RWPE2 (cell line): ENCODE measurements at regions not wholly inside any gene's neighbourhood (a gene's known extent, or its start where the extent isn't known, plus 50 kb on each side); places are given as distances from the start of the nearest gene placed in this dataset.

Experiments
- ATAC-seq: fragments of 200-7000 bp; cut with Tn5 transposase; 3 replicates; pipeline ENCODE4 v1.9.1; 2021; ENCODE audit warnings: low read depth
- DNase-seq: peaks from one replicate; pipeline ENCODE4 v3.0.0-alpha.2; 2020; ENCODE audit warnings: low spot score
- H3K27ac ChIP-seq: fragments of 450-650 bp; 2 replicates; pipeline ENCODE4 v1.5.1; 2017; ENCODE audit warnings: mild to moderate bottlenecking; ENCODE audit not compliant: poor library complexity, severe bottlenecking
- H3K27me3 ChIP-seq: fragments of 250-450 bp; sonication (Bioruptor Pico); 2 replicates; pipeline ENCODE4 v1.5.1; 2021; ENCODE audit warnings: mild to moderate bottlenecking, moderate library complexity; ENCODE audit not compliant: insufficient read depth, poor library complexity, severe bottlenecking
- H3K36me3 ChIP-seq: fragments of 250-450 bp; sonication (Bioruptor Pico); 2 replicates; pipeline ENCODE4 v1.5.1; 2020; ENCODE audit warnings: low read depth, mild to moderate bottlenecking, moderate library complexity
- H3K4me1 ChIP-seq: fragments of 250-450 bp; sonication (Bioruptor Pico); 2 replicates; pipeline ENCODE4 v1.5.1; 2021; ENCODE audit warnings: mild to moderate bottlenecking, moderate library complexity; ENCODE audit not compliant: insufficient read depth, poor library complexity, severe bottlenecking
- H3K4me3 ChIP-seq: fragments of 250-450 bp; sonication (Bioruptor Pico); 2 replicates; pipeline ENCODE4 v1.5.1; 2021; ENCODE audit warnings: mild to moderate bottlenecking, moderate library complexity; ENCODE audit not compliant: severe bottlenecking
- H3K9me3 ChIP-seq: fragments of 250-450 bp; sonication (Bioruptor Pico); 2 replicates; pipeline ENCODE4 v1.5.1; 2021; ENCODE audit warnings: mild to moderate bottlenecking, moderate library complexity; ENCODE audit not compliant: severe bottlenecking
- CTCF ChIP-seq: fragments of 450-650 bp; IDR thresholded peaks from one replicate; pipeline ENCODE4 v1.5.1; 2017; ENCODE audit warnings: mild to moderate bottlenecking, moderate library complexity; ENCODE audit not compliant: poor library complexity, severe bottlenecking

DNA sequence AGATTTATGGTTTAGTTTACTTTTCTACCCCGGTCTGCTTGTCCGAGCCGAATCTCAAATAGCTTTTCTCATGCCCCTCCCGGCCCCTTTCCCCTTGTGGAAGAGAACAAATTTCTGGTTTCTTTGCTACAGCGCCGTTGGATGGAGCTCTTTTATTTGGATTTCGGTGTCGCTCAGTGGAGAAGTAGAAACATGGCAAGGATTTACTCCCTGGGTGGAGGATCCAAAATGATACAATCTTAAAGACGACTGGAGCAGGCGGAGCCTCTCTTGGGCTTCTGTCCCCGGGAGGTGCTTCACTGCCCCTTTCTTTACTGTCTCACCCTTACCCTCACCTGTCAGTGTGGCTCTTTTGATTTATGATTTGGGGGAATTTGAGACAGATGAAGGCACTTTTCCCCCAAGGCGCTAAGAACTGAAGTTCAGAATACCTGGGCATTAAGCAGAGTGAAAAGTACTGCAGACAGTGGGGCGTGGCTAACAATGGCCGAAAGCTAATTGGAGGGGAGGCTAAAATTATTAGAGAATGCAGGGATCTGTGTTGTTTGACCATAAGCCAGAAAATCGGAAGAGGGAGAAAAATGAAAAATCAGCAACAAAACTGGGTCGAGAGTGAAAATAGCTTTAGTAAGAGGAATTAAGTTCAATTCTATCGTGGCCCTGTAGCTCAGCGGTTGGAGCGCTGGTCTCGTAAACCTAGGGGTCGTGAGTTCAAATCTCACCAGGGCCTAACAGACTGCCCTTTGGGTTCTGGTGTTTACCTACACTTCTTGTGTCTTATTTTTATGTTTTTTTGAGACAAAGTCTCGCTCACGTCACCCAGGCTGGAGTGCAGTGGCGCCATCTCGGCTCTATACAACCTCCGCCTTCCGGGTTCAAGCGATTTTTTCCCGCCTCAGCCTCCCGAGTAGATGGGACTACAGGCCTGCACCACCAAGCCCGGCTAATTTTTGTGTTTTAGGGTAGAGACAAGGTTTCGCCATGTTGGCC is 145.1 kb upstream of the ZNF184 start:
- H3K36me3 ChIP-seq = no peaks in the 10 kb centered on the region
- no peak for DNase-seq
- peak; percentile 83 for ATAC-seq
- peak overlapping the region; percentile 44 for H3K4me3 ChIP-seq
- H3K27me3 ChIP-seq = no peaks in the 10 kb centered on the region
- peaks cover 6% of the 10 kb centered on the region for H3K4me1 ChIP-seq
- peak overlapping the region; percentile 24 for H3K27ac ChIP-seq
- TF ChIP-seq CTCF = peak; percentile 24
- no peaks in the 10 kb centered on the region for H3K9me3 ChIP-seq

DNA sequence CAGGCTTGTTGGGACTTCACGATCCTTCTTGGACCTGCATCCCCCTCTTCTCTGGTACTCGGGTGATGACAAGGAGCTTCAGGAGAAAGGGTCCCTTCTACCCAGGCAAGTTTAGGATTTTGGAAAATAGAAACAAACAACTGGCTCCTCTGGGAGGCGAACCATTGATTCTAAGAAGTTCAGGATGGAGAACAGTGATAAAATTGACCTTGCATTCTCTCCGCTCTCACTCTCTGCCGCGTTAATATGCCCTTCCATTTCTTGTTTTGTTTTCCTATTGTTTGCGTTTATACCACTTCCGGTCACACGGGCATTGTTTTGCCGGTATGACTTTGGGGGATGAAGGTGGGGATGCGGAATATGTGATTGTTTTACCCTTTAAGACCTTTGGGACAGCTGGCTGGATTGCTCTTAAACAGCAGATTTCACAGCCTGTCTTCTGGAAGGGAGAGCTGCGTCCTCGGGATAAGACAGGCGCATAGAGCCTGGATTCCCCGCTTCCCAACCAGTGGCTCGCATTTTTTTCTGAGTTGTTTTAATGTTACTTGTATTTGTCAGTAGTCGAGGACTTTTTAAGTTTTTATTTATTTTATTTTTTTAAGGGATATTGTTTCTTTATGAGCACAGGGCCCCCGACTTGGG is 144.3 kb upstream of the ZNF184 start:
- Histone ChIP-seq H3K4me3 (peak overlapping the region; percentile 44), H3K4me1 (peaks cover 6% of the 10 kb centered on the region), H3K36me3 (no peaks in the 10 kb centered on the region), H3K9me3 (no peaks in the 10 kb centered on the region), H3K27me3 (no peaks in the 10 kb centered on the region), H3K27ac (peak overlapping the region; percentile 24)
- no peak for TF ChIP-seq CTCF
- peak; percentile 68 for ATAC-seq
- DNase-seq = no peak

DNA sequence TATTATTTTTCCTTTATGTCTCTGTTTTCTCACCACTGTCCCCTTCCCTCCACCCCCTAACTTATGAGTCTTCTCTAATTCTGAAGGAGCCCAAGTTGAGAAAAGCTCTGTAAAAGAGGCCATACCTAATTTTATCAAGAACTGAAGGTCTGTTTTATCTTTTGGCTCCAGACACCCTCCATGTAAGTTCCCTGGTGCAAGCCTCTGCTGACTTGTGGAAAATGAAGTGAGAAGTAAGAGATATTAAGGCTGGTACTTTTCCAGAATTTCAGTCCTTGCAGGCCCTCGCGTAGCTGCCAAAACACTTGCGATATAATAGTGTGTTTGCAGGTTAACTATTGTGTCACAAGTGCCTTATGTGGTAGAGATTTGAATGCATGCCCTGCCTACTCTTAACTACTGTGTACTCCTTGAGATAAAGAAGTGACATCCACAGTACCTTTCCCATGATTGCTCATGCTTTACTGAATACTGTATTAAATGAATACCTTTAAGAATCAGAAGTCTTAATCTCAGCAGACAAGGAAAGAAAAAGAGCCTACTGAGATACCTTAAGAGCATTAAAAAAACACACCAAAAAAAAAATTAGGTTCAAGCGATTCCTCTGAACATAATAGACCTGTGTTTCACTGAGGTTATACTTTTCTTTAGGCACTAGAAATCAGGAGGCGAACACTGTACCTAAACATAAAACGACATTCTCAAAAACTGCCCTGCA is 143.6 kb upstream of the ZNF184 start:
- TF ChIP-seq CTCF = no peak
- H3K4me3 ChIP-seq = peak overlapping the region; percentile 44
- H3K27ac ChIP-seq = no peak overlapping the region
- H3K9me3 ChIP-seq = no peaks in the 10 kb centered on the region
- H3K4me1 ChIP-seq = peaks cover 6% of the 10 kb centered on the region
- DNase-seq (no peak), ATAC-seq (no peak)
- H3K27me3 ChIP-seq = no peaks in the 10 kb centered on the region
- no peaks in the 10 kb centered on the region for H3K36me3 ChIP-seq

DNA sequence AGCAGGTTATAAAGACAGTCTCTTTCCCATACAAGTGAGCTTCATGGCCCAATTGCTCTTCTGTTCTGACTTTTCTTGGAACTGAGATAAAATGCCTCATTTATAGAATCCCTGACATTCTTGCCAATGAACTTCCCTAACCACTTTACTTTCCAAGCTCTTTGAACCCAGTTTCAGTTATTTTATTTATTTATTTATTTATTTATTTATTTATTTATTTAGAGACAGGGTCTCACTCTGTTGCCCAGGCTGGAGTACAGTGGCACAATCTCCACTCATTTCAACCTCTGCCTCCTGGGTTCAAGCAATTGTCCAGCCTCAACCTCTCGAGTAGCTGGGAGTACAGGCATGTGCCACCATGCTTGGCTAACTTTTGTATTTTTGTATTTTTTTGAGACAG is 138.5 kb upstream of the ZNF184 start:
- Histone ChIP-seq H3K9me3 (no peaks in the 10 kb centered on the region), H3K4me3 (no peak overlapping the region), H3K27me3 (no peaks in the 10 kb centered on the region), H3K27ac (no peak overlapping the region), H3K4me1 (peaks cover 14% of the 10 kb centered on the region), H3K36me3 (no peaks in the 10 kb centered on the region)
- ATAC-seq (no peak), DNase-seq (no peak)
- no peak for TF ChIP-seq CTCF
